SU-DHL-6 (cell line): ENCODE measurements at regions not wholly inside any gene's neighbourhood (a gene's known extent, or its start where the extent isn't known, plus 50 kb on each side); places are given as distances from the start of the nearest gene placed in this dataset.

Experiments
- H2AFZ ChIP-seq: fragments of 200-600 bp; sonication (generic); 2 replicates; pipeline ENCODE4 v1.6.1; 2014; ENCODE audit warnings: low read depth, mild to moderate bottlenecking, moderate library complexity, mixed read lengths, antibody characterized with exemption, low read length; ENCODE audit not compliant: severe bottlenecking
- H3F3A ChIP-seq: fragments of 200-600 bp; shearing (Covaris generic); 2 replicates; pipeline ENCODE4 v1.6.0; 2016; ENCODE audit warnings: antibody characterized with exemption, mild to moderate bottlenecking; ENCODE audit not compliant: insufficient read depth
- H3K27ac ChIP-seq: fragments of 200-600 bp; sonication (generic); 2 replicates; pipeline ENCODE4 v1.5.1; 2016; ENCODE audit warnings: low read depth, mild to moderate bottlenecking, low read length, moderate library complexity, mixed read lengths
- H3K27me3 ChIP-seq: fragments of 200-600 bp; sonication (generic), shearing (Covaris generic); 2 replicates; pipeline ENCODE4 v1.6.0; 2014; ENCODE audit warnings: mild to moderate bottlenecking, low read length
- H3K36me3 ChIP-seq: fragments of 200-600 bp; sonication (generic); 2 replicates; pipeline ENCODE4 v1.6.1; 2014; ENCODE audit warnings: mild to moderate bottlenecking, low read length, mixed read lengths
- H3K4me2 ChIP-seq: fragments of 300-600, 200-600 bp; shearing (Covaris generic), sonication (generic); 2 replicates; pipeline ENCODE4 v1.6.0; 2014; ENCODE audit warnings: low read length, low read depth, mild to moderate bottlenecking; ENCODE audit not compliant: poor library complexity, severe bottlenecking
- H3K4me3 ChIP-seq: fragments of 200-600 bp; sonication (generic); 2 replicates; pipeline ENCODE4 v1.5.1; 2014; ENCODE audit warnings: antibody characterized with exemption, low read length, mild to moderate bottlenecking, mixed read lengths; ENCODE audit not compliant: insufficient read depth, poor library complexity, severe bottlenecking
- H3K79me2 ChIP-seq: fragments of 200-600 bp; sonication (generic); 2 replicates; pipeline ENCODE4 v1.6.1; 2014; ENCODE audit warnings: mild to moderate bottlenecking, low read length, moderate library complexity; ENCODE audit not compliant: insufficient read depth
- H3K9ac ChIP-seq: fragments of 200-600 bp; sonication (generic); 2 replicates; pipeline ENCODE4 v1.7.0; 2014; ENCODE audit warnings: mild to moderate bottlenecking, low read length
- H3K9me2 ChIP-seq: fragments of 200-600 bp; sonication (generic); replicated peaks from 2 replicates; pipeline ENCODE4 v1.6.1; 2014; ENCODE audit warnings: low read length; ENCODE audit not compliant: insufficient read depth
- H3K9me3 ChIP-seq: fragments of 200-600 bp; sonication (generic); 2 replicates; pipeline ENCODE4 v1.6.1; 2014; ENCODE audit warnings: low read length, mixed read lengths; ENCODE audit not compliant: insufficient read depth
- H4K20me1 ChIP-seq: fragments of 200-600 bp; sonication (generic); 2 replicates; pipeline ENCODE4 v1.6.1; 2014; ENCODE audit warnings: low read depth, mild to moderate bottlenecking, antibody characterized with exemption, low read length, moderate library complexity, mixed read lengths
- CTCF ChIP-seq: fragments of 200-600 bp; sonication (generic); IDR thresholded peaks from one replicate; pipeline ENCODE4 v1.5.1; 2017; ENCODE audit warnings: antibody characterized with exemption, mild to moderate bottlenecking, low read length, moderate library complexity; ENCODE audit not compliant: insufficient read depth, poor library complexity, severe bottlenecking
- EZH2phosphoT487 ChIP-seq: fragments of 200-600 bp; sonication (generic), shearing (Covaris generic); conservative IDR thresholded peaks from 2 replicates; pipeline ENCODE4 v1.6.1; 2018; ENCODE audit warnings: mild to moderate bottlenecking, antibody characterized with exemption, low read length, moderate library complexity, mixed read lengths

- Histone ChIP-seq H3K4me2 (no peak overlapping the region), H4K20me1 (no peaks in the 10 kb centered on the region), H3K79me2 (no peaks in the 10 kb centered on the region), H3K9me3 (no peaks in the 10 kb centered on the region), H3K9ac (no peak overlapping the region), H3K9me2 (no peaks in the 10 kb centered on the region), H3F3A (no peaks in the 10 kb centered on the region), H3K27ac (no peak overlapping the region), H2AFZ (no peak overlapping the region), H3K4me3 (no peak overlapping the region), H3K27me3 (no peaks in the 10 kb centered on the region), H3K36me3 (no peaks in the 10 kb centered on the region)
- TF ChIP-seq CTCF: no peak
These were observed 197.2 kb downstream of the KIF26A start for GRCh38 chr14:104335611-104336010.

DNA sequence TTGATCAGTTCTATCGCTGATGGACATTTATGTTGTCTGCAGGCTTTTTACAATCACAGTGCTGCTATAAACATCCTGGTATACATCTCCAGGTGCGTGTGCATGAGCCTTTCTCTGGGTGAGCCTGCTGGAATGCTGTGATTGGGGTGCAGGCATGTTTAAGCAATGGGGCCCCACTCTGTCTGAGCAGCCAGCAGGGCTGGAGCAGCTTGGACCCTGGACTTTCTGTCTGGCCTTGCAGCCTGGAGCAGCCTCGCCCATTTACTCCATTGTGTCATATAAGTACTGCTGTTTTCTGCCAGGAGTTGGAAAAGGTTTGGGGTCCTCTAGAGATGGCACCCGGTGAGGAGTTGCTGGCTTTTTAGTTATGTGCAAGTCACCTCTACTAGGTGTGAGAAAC is 199.0 kb downstream of the KIF26A start:
- Histone ChIP-seq H3K4me2 (no peak overlapping the region), H3F3A (no peaks in the 10 kb centered on the region)
- TF ChIP-seq EZH2phosphoT487 (no peak), CTCF (no peak)

DNA sequence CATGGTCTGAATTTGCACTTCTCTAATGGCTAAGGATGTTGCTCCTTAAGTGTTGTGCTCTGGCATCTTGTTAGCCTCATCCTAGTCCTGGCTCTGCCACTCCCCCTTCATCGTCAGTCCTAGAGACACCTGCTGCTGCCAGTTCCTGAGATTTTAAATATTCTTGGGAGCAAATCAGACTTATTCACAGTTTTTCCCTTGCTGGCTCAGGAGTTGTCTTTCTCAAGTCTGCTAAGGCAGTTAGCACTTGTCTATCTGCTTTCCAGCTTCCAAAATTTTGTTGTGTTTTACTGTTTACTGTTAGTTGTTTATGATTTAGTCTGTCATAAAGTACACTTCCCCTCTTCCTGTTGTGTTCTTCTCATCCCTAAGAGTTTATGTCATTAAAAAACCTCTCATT is 201.0 kb downstream of the KIF26A start:
- Histone ChIP-seq H2AFZ (no peak overlapping the region), H3K9me2 (no peaks in the 10 kb centered on the region), H3K4me2 (no peak overlapping the region), H3K9ac (no peak overlapping the region), H3K27me3 (no peaks in the 10 kb centered on the region), H3F3A (no peaks in the 10 kb centered on the region), H3K4me3 (no peak overlapping the region), H3K36me3 (no peaks in the 10 kb centered on the region), H3K9me3 (no peaks in the 10 kb centered on the region), H4K20me1 (no peaks in the 10 kb centered on the region), H3K27ac (no peak overlapping the region), H3K79me2 (no peaks in the 10 kb centered on the region)
- TF ChIP-seq CTCF: no peak
- TF ChIP-seq EZH2phosphoT487: no peak

More for the DNA sequence above, 199.0 kb downstream of the KIF26A start:
- Histone ChIP-seq H3K79me2 (no peaks in the 10 kb centered on the region), H3K9me2 (no peaks in the 10 kb centered on the region), H3K9me3 (no peaks in the 10 kb centered on the region), H3K27ac (no peak overlapping the region), H4K20me1 (no peaks in the 10 kb centered on the region), H3K9ac (no peak overlapping the region), H2AFZ (no peak overlapping the region), H3K4me3 (no peak overlapping the region), H3K27me3 (no peaks in the 10 kb centered on the region), H3K36me3 (no peaks in the 10 kb centered on the region)

- TF ChIP-seq CTCF: no peak
- TF ChIP-seq EZH2phosphoT487: no peak
- Histone ChIP-seq H3K27me3 (no peaks in the 10 kb centered on the region), H3K9me2 (no peaks in the 10 kb centered on the region), H3K9me3 (no peaks in the 10 kb centered on the region), H3K4me3 (no peak overlapping the region), H2AFZ (no peak overlapping the region), H3K36me3 (no peaks in the 10 kb centered on the region), H3K27ac (no peak overlapping the region), H4K20me1 (no peaks in the 10 kb centered on the region), H3K4me2 (no peak overlapping the region), H3K79me2 (no peaks in the 10 kb centered on the region), H3F3A (no peaks in the 10 kb centered on the region), H3K9ac (no peak overlapping the region)
These were observed 201.4 kb downstream of the KIF26A start for GRCh38 chr14:104339829-104340228.
